NCI-H1105 treated with DMSO at 0.1 percent for 48 hours (cell line): ENCODE measurements at regions not wholly inside any gene's neighbourhood (a gene's known extent, or its start where the extent isn't known, plus 50 kb on each side); places are given as distances from the start of the nearest gene placed in this dataset.

ENCODE experiments used
- DNase-seq: peaks from one replicate; lab custom pipeline; 2025; lab: John Stamatoyannopoulos, UW

- no peak for DNase-seq
These were observed 1336.0 kb upstream of the CDH8 start for GRCh38 chr16:63372283-63372682.

GRCh38 chr16:63365649-63366304 lies 1329.5 kb upstream of the CDH8 start:
- DNase-seq = no peak

- DNase-seq = no peak
These were observed 1327.5 kb upstream of the CDH8 start for GRCh38 chr16:63363738-63364137.

- DNase-seq = peak; percentile 52
These were observed 1324.9 kb upstream of the CDH8 start for GRCh38 chr16:63361032-63361624.

GRCh38 chr16:63349961-63350360 lies 1313.7 kb upstream of the CDH8 start:
- DNase-seq = no peak

GRCh38 chr16:63346000-63346399 lies 1309.8 kb upstream of the CDH8 start:
- DNase-seq = no peak

GRCh38 chr16:63337264-63337663 lies 1301.0 kb upstream of the CDH8 start:
- no peak for DNase-seq

- no peak for DNase-seq
These were observed 1294.9 kb upstream of the CDH8 start for GRCh38 chr16:63331111-63331510.

GRCh38 chr16:63326736-63327339 lies 1290.6 kb upstream of the CDH8 start:
- DNase-seq = no peak

GRCh38 chr16:63323722-63324705 lies 1287.8 kb upstream of the CDH8 start:
- no peak for DNase-seq

- no peak for DNase-seq
These were observed 1286.8 kb upstream of the CDH8 start for GRCh38 chr16:63323055-63323454.

GRCh38 chr16:63315229-63315628 lies 1279.0 kb upstream of the CDH8 start:
- DNase-seq = no peak

GRCh38 chr16:63312346-63312745 lies 1276.1 kb upstream of the CDH8 start:
- DNase-seq = no peak

- DNase-seq = no peak
These were observed 1275.1 kb upstream of the CDH8 start for GRCh38 chr16:63311313-63311712.

GRCh38 chr16:63302811-63303210 lies 1266.6 kb upstream of the CDH8 start:
- DNase-seq = no peak

- DNase-seq = no peak
These were observed 1265.1 kb upstream of the CDH8 start for GRCh38 chr16:63301349-63301748.

- DNase-seq = no peak
These were observed 1262.8 kb upstream of the CDH8 start for GRCh38 chr16:63298993-63299392.

- DNase-seq = no peak
These were observed 1255.8 kb upstream of the CDH8 start for GRCh38 chr16:63292036-63292435.

- peak; percentile 50 for DNase-seq
These were observed 1253.7 kb upstream of the CDH8 start for GRCh38 chr16:63289834-63290460.

GRCh38 chr16:63287401-63287800 lies 1251.2 kb upstream of the CDH8 start:
- no peak for DNase-seq

GRCh38 chr16:63283721-63284120 lies 1247.5 kb upstream of the CDH8 start:
- DNase-seq = peak; percentile 45

- no peak for DNase-seq
These were observed 1208.4 kb upstream of the CDH8 start for GRCh38 chr16:63244631-63245030.
